ENCODE measurements at regions not wholly inside any gene's neighbourhood (a gene's known extent, or its start where the extent isn't known, plus 50 kb on each side); places are given as distances from the start of the nearest gene placed in this dataset.

DNA sequence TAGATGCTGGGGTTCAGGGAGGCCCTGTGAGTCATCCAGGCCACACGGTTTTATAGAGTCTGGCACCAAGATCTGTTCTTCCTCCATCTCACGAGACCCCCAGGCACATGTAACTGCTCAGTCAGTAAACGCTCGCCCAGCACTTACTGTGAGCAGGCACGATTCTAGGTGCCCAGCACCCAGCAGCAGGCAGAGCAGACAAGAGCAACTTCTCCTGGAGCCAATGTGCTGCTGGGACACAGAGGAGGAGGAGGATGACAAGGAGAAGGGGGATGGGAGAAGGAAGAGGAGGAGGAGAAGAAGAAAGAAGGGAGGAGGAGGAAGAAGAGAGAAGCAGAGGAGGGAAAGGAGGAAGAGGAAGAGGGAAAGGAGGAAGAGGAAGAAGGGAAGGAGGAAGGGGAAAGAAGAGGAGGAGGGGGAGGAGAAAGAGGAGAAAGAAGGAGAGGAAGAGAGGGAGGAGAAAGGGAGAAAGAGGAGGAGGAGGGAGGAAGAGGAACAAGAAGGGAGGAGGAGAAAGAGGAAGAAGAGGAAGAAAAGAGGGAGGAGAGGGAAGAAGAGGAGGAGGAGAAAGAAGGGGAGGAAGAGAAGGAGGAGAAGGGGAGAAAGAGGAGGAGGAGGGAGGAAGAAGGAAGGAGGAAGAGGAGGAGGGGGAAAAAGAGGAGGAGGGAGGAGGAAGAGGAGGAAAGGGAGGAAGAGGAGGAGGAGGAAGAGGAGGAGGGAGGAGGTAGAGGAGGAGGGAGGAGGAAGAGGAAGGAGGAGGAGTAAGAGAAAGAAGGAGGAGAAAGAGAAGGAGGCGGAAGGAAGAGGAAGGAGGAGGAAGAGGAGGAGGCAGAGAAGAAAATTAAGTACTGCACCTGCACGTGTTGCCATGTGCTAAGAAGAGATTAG lies 77.6 kb upstream of the RTL6 start:
- no peak overlapping the region for H2AFZ ChIP-seq (ENCODE audit: low read depth, low read length)
- no peaks in the 10 kb centered on the region for H4K20me1 ChIP-seq (replicated peaks; ENCODE audit: control insufficient read depth, insufficient read depth, low read length)
- TF ChIP-seq ERF (CRISPR knock-in tag; IDR thresholded peaks at IDR 0.05) (no peak), ZNF512 (tag; IDR thresholded peaks at IDR 0.05) (peak; percentile 71), ZNF263 (CRISPR knock-in tag; IDR thresholded peaks at IDR 0.05; ENCODE audit: borderline replicate concordance) (peak; percentile 89)
- BruUV-seq (replicated peaks), result no TSS peak
- no peaks in the 10 kb centered on the region for H3K9me1 ChIP-seq (ENCODE audit: control insufficient read depth, insufficient read depth, low read length)
- DNase-seq (ENCODE audit: extremely low read depth in 1 of 4, low spot score in 3 of 4), result no peak
- no peak for FAIRE-seq
- H3K79me2 ChIP-seq (ENCODE audit: control insufficient read depth, insufficient read depth, low read length), result no peaks in the 10 kb centered on the region
- no peak for ATAC-seq
- no peak overlapping the region for H3K4me3 ChIP-seq
- H3K4me1 ChIP-seq (replicated peaks in 1 of 2; ENCODE audit: control insufficient read depth in 2 of 2, insufficient read depth in 2 of 2, low read length in 2 of 2), result peaks cover 0 to 5% of the 10 kb centered on the region in 2 experiments; a peak in 1 of 5 replicates
- intact Hi-C loops (cut with micrococcal nuclease), result no loop called here
- H3K9ac ChIP-seq (ENCODE audit: insufficient read depth in 1 of 2, low read depth in 2 of 2, low read length in 2 of 2), result no peak overlapping the region
- no peaks in the 10 kb centered on the region for H3K36me3 ChIP-seq (ENCODE audit: control insufficient read depth, insufficient read depth, low read length)
- in situ Hi-C loops (cut with MboI), result no loop called here
- H3K4me2 ChIP-seq (ENCODE audit: insufficient read depth, low read length), result no peak overlapping the region
- H3K27me3 ChIP-seq (ENCODE audit: control insufficient read depth in 2 of 2, insufficient read depth in 2 of 2, low read length in 2 of 2), result peaks cover 2 to 56% of the 10 kb centered on the region in 2 experiments; a peak in 4 of 5 replicates
- CTCF ChIA-PET (ENCODE audit: low intra/inter-chr PET ratio), result no interaction called here
- no peaks in the 10 kb centered on the region for H3K9me3 ChIP-seq (replicated peaks; ENCODE audit: control insufficient read depth, insufficient read depth, low read depth, low read length)
- POLR2A ChIA-PET, result no interaction called here
- 0% methylated on average over 5 of the region's 7 CpGs for WGBS (ENCODE audit: insufficient coverage, low coverage, missing lambda C conversion rate)
- no peak overlapping the region for H3K27ac ChIP-seq (ENCODE audit: extremely low read depth, low read depth, low read length)

All from K562 (cell line).